ENCODE measurements at regions not wholly inside any gene's neighbourhood (a gene's known extent, or its start where the extent isn't known, plus 50 kb on each side); places are given as distances from the start of the nearest gene placed in this dataset.

DNA sequence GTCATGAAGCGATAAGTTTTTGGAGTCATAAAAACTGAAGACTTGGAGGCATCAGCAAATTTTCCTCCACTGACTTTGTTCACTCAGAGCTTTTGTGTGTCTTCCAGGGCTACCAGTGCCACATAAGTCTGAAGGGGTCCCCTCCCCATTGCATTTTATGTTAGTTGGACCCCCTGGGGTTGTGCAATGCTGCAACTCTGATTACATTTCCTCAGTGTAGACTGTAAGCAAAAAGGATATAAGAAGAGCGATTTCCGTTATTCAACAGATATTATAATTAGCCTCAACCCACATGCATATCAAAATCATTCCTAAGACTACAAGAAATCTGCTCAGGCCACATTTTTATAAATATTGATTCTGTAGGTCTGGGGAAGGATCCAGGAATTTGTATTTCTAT lies 324.0 kb downstream of the TDRD3 start:
- no peak overlapping the region for H2AFZ ChIP-seq (ENCODE audit: low read depth)
- H3K36me3 ChIP-seq (replicated peaks in 1 of 2; ENCODE audit: control insufficient read depth in 1 of 2, insufficient read depth in 2 of 2, low read length in 1 of 2): no peaks in the 10 kb centered on the region
- no peaks in the 10 kb centered on the region for H3F3A ChIP-seq (replicated peaks; ENCODE audit: insufficient read depth)
- DNase-seq: no peak
- ChIA-PET CTCF (no interaction called here), POLR2A (no interaction called here)
- no peak overlapping the region for H3K4me2 ChIP-seq
- WGBS (ENCODE audit: low lambda C conversion rate): 63% methylated on average over 3 of the region's 3 CpGs
- H3K27me3 ChIP-seq (ENCODE audit: insufficient read depth): no peaks in the 10 kb centered on the region
- no peaks in the 10 kb centered on the region for H3K9me3 ChIP-seq
- TF ChIP-seq GATA2 (CRISPR knock-in tag; IDR thresholded peaks at IDR 0.05) (no peak), MEF2A (IDR thresholded peaks at IDR 0.05; ENCODE audit: borderline replicate concordance, low read depth) (no peak)
- H3K27ac ChIP-seq (ENCODE audit: low read depth in 2 of 2, low read length in 1 of 2): no peak overlapping the region
- H3K9ac ChIP-seq: no peak overlapping the region
- H3K79me2 ChIP-seq (ENCODE audit: insufficient read depth): no peaks in the 10 kb centered on the region
- H3K9me2 ChIP-seq: no peaks in the 10 kb centered on the region
- H4K20me1 ChIP-seq (ENCODE audit: insufficient read depth): no peaks in the 10 kb centered on the region
- H3K4me1 ChIP-seq (ENCODE audit: control insufficient read depth in 1 of 2, insufficient read depth in 2 of 2, low read depth in 1 of 2, low read length in 1 of 2): no peaks in the 10 kb centered on the region
- H3K4me3 ChIP-seq (ENCODE audit: low read depth in 2 of 2, low read length in 1 of 2): no peak overlapping the region

- no peak for TF ChIP-seq POLR2AphosphoS5 (IDR thresholded peaks at IDR 0.05; ENCODE audit: low read depth, low read length)
- TF ChIP-seq MXI1 (IDR thresholded peaks at IDR 0.05; ENCODE audit: low read depth, low read length): no peak
- TF ChIP-seq SIN3A (IDR thresholded peaks at IDR 0.05; ENCODE audit: borderline replicate concordance, low read depth, low read length): no peak
- TF ChIP-seq TCF12 (IDR thresholded peaks at IDR 0.05): no peak
- TF ChIP-seq, protein P1, sequence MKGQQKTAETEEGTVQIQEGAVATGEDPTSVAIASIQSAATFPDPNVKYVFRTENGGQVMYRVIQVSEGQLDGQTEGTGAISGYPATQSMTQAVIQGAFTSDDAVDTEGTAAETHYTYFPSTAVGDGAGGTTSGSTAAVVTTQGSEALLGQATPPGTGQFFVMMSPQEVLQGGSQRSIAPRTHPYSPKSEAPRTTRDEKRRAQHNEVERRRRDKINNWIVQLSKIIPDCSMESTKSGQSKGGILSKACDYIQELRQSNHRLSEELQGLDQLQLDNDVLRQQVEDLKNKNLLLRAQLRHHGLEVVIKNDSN (IDR thresholded peaks at IDR 0.05; ENCODE audit: borderline replicate concordance, low read depth): no peak
- TF ChIP-seq NFIC (IDR thresholded peaks at IDR 0.05; ENCODE audit: borderline replicate concordance): no peak
- TF ChIP-seq PBX3 (IDR thresholded peaks at IDR 0.05): no peak
- no peak for TF ChIP-seq GATA2 (CRISPR knock-in tag; IDR thresholded peaks at IDR 0.05)
- TF ChIP-seq ELF1 (IDR thresholded peaks at IDR 0.05): no peak
- TF ChIP-seq CHD2 (IDR thresholded peaks at IDR 0.05; ENCODE audit: low read length, partially characterized antibody): no peak
- no peak for TF ChIP-seq TAF1 (IDR thresholded peaks at IDR 0.05; ENCODE audit: borderline replicate concordance, low read depth, low read length)
- no peak overlapping the region for H3K4me3 ChIP-seq (ENCODE audit: low read depth in 2 of 2, low read length in 1 of 2)
- H3K27me3 ChIP-seq (ENCODE audit: insufficient read depth): no peaks in the 10 kb centered on the region
- ChIA-PET CTCF (interaction anchor here (0.8 kb wide), 1 partner anchor 13 kb away, joined by 3 read pairs; no protein-coding TSS in a partner anchor), POLR2A (no interaction called here)
- H3K4me2 ChIP-seq: no peak overlapping the region
- H2AFZ ChIP-seq (ENCODE audit: low read depth): no peak overlapping the region
- H3K9ac ChIP-seq: no peak overlapping the region
- WGBS (ENCODE audit: low lambda C conversion rate): 37% methylated on average over 3 of the region's 3 CpGs
- H3K9me3 ChIP-seq: no peaks in the 10 kb centered on the region
- no peaks in the 10 kb centered on the region for H3K79me2 ChIP-seq (ENCODE audit: insufficient read depth)
- DNase-seq: no peak
- H3F3A ChIP-seq (replicated peaks; ENCODE audit: insufficient read depth): no peaks in the 10 kb centered on the region
- H3K27ac ChIP-seq (ENCODE audit: low read depth in 2 of 2, low read length in 1 of 2): no peak overlapping the region
- no peaks in the 10 kb centered on the region for H3K4me1 ChIP-seq (ENCODE audit: control insufficient read depth in 1 of 2, insufficient read depth in 2 of 2, low read depth in 1 of 2, low read length in 1 of 2)
- no peaks in the 10 kb centered on the region for H3K9me2 ChIP-seq
- no peaks in the 10 kb centered on the region for H4K20me1 ChIP-seq (ENCODE audit: insufficient read depth)
- H3K36me3 ChIP-seq (replicated peaks in 1 of 2; ENCODE audit: control insufficient read depth in 1 of 2, insufficient read depth in 2 of 2, low read length in 1 of 2): no peaks in the 10 kb centered on the region
These were observed 323.6 kb downstream of the TDRD3 start for GRCh38 chr13:60720590-60720989.

DNA sequence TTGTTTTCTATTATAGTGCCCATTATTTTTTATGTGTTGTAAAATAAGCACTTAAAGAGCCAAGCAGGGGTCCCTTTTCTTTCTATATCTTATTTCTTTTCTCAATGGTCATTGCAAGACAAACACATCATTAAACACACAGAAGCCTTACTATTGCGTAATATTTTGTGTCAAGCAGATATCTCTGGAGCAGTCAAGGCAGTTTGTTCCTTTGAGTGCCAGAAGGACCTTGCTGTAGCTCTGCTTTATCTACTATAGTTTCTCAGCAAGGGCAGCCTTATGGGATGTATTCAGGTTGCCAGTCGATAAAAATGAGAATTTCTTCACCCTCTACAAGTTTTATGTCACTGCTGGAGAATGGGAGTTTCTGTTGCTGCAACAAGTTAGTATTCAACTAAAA lies 319.3 kb downstream of the TDRD3 start:
- CTCF ChIA-PET: no interaction called here
- Histone ChIP-seq H3K79me2 (ENCODE audit: insufficient read depth) (no peaks in the 10 kb centered on the region), H3K36me3 (replicated peaks in 1 of 2; ENCODE audit: control insufficient read depth in 1 of 2, insufficient read depth in 2 of 2, low read length in 1 of 2) (no peaks in the 10 kb centered on the region), H3K9me2 (no peaks in the 10 kb centered on the region), H4K20me1 (ENCODE audit: insufficient read depth) (no peaks in the 10 kb centered on the region), H3F3A (replicated peaks; ENCODE audit: insufficient read depth) (no peaks in the 10 kb centered on the region), H3K9me3 (no peaks in the 10 kb centered on the region), H2AFZ (ENCODE audit: low read depth) (no peak overlapping the region), H3K4me2 (no peak overlapping the region), H3K4me1 (ENCODE audit: control insufficient read depth in 1 of 2, insufficient read depth in 2 of 2, low read depth in 1 of 2, low read length in 1 of 2) (no peaks in the 10 kb centered on the region), H3K4me3 (ENCODE audit: low read depth in 2 of 2, low read length in 1 of 2) (no peak overlapping the region), H3K27me3 (ENCODE audit: insufficient read depth) (no peaks in the 10 kb centered on the region), H3K27ac (ENCODE audit: low read depth in 2 of 2, low read length in 1 of 2) (no peak overlapping the region), H3K9ac (no peak overlapping the region)
- DNase-seq: no peak
- no peak for TF ChIP-seq NRF1 (IDR thresholded peaks at IDR 0.05; ENCODE audit: low read depth, low read length)
- TF ChIP-seq PBX3 (IDR thresholded peaks at IDR 0.05): no peak
- no peak for TF ChIP-seq FOSL2 (IDR thresholded peaks at IDR 0.05; ENCODE audit: borderline replicate concordance, low read depth)
- TF ChIP-seq RXRA (IDR thresholded peaks at IDR 0.05; ENCODE audit: borderline replicate concordance, low read depth): no peak
- TF ChIP-seq ELF1 (IDR thresholded peaks at IDR 0.05): no peak
- POLR2A ChIA-PET: no interaction called here
- WGBS (ENCODE audit: low lambda C conversion rate): 22% methylated on average over 2 of the region's 2 CpGs

Measured in SK-N-SH (cell line).